Vagina (tissue), 2 donors: ENCODE measurements at regions not wholly inside any gene's neighbourhood (a gene's known extent, or its start where the extent isn't known, plus 50 kb on each side); places are given as distances from the start of the nearest gene placed in this dataset.

Experiments used
- CTCF ChIP-seq, 3 experiments: fragments of 450-650 bp in 2 of 3; fragments of 200-600 bp in 1 of 3; sonication (generic) in 1 of 3; IDR thresholded peaks; one replicate each; pipeline ENCODE4 v1.5.1; 2017 to 2019; ENCODE audit warnings: antibody characterized with exemption in 3 of 3, mild to moderate bottlenecking in 2 of 3, moderate library complexity in 2 of 3
- POLR2A ChIP-seq, 2 donors: fragments of 450-650 bp; IDR thresholded peaks; one replicate each; pipeline ENCODE4 v1.6.1; 2017; ENCODE audit warnings: antibody characterized with exemption in 2 of 2, mild to moderate bottlenecking in 2 of 2, moderate library complexity in 2 of 2
- POLR2AphosphoS5 ChIP-seq, 2 donors: sonication (generic); formaldehyde crosslinking; IDR thresholded peaks; one replicate each; pipeline ENCODE4 v1.9.0; 2017; ENCODE audit warnings: antibody characterized with exemption in 2 of 2, mild to moderate bottlenecking in 2 of 2, low read depth in 1 of 2; ENCODE audit not compliant: insufficient read depth in 1 of 2

GRCh38 chr1:113207019-113207418, 134.0 kb downstream of the LRIG2 start:
- TF ChIP-seq POLR2A (IDR thresholded peaks at IDR 0.05) (no peak), POLR2AphosphoS5 (IDR thresholded peaks at IDR 0.05; ENCODE audit: insufficient read depth in 1 of 2, low read depth in 1 of 2) (no peak), CTCF (IDR thresholded peaks at IDR 0.05) (no peak)
